GM18508 (cell line): ENCODE measurements at regions not wholly inside any gene's neighbourhood (a gene's known extent, or its start where the extent isn't known, plus 50 kb on each side); places are given as distances from the start of the nearest gene placed in this dataset.

Experiments
- ATAC-seq: cut with Tn5 transposase; IDR thresholded peaks from one replicate; pipeline ENCODE4 v1.9.1; 2021; ENCODE audit warnings: moderate number of reproducible peaks; ENCODE audit not compliant: insufficient read depth, unreplicated experiment

- ATAC-seq: no peak
These were observed 77.6 kb upstream of the PCDH18 start for GRCh38 chr4:137609718-137610430.

GRCh38 chr4:137608085-137608484 is 75.8 kb upstream of the PCDH18 start:
- ATAC-seq: no peak

- ATAC-seq: no peak
These were observed 70.1 kb upstream of the PCDH18 start for GRCh38 chr4:137602436-137602835.

GRCh38 chr4:137601934-137602333 is 69.6 kb upstream of the PCDH18 start:
- ATAC-seq: no peak

GRCh38 chr4:137599734-137600133 is 67.4 kb upstream of the PCDH18 start:
- ATAC-seq: no peak

GRCh38 chr4:137597752-137598430 is 65.6 kb upstream of the PCDH18 start:
- no peak for ATAC-seq

GRCh38 chr4:137587796-137588195 is 55.5 kb upstream of the PCDH18 start:
- ATAC-seq: no peak

- no peak for ATAC-seq
These were observed 51.4 kb upstream of the PCDH18 start for GRCh38 chr4:137583671-137584070.
